ENCODE measurements at regions not wholly inside any gene's neighbourhood (a gene's known extent, or its start where the extent isn't known, plus 50 kb on each side); places are given as distances from the start of the nearest gene placed in this dataset.

DNA sequence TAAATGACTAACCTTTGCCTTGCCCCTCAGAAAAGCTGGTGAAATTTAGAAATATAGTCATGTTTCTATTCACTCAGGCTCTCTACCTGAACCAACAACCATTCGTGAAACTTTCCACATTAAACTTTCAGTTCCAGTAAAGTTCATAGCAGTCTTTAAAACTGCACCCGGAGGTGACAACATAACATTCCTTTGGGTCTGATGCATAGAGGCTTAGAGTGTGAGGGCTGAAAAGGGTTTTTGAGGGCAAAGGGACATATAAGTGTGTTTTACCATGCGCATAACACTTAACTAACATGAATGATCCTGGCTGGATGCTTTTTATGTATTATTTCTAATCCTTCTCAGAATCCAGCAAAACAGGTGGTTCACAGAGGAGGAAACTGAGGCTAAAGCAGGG, 471.7 kb upstream of the MCTP2 start:
- TF ChIP-seq, protein P1, sequence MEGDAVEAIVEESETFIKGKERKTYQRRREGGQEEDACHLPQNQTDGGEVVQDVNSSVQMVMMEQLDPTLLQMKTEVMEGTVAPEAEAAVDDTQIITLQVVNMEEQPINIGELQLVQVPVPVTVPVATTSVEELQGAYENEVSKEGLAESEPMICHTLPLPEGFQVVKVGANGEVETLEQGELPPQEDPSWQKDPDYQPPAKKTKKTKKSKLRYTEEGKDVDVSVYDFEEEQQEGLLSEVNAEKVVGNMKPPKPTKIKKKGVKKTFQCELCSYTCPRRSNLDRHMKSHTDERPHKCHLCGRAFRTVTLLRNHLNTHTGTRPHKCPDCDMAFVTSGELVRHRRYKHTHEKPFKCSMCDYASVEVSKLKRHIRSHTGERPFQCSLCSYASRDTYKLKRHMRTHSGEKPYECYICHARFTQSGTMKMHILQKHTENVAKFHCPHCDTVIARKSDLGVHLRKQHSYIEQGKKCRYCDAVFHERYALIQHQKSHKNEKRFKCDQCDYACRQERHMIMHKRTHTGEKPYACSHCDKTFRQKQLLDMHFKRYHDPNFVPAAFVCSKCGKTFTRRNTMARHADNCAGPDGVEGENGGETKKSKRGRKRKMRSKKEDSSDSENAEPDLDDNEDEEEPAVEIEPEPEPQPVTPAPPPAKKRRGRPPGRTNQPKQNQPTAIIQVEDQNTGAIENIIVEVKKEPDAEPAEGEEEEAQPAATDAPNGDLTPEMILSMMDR (IDR thresholded peaks at IDR 0.05; ENCODE audit: control extremely low read depth in 1 of 3, insufficient read depth in 1 of 3, low read depth in 1 of 3, low read length in 3 of 3), result no peak
- TF ChIP-seq HDAC2 (IDR thresholded peaks at IDR 0.05; ENCODE audit: borderline replicate concordance in 1 of 2, low read depth in 2 of 2, low read length in 2 of 2) (no peak), RXRA (IDR thresholded peaks at IDR 0.05; ENCODE audit: insufficient read depth, low read depth, low read length) (no peak), RFX5 (IDR thresholded peaks at IDR 0.05; ENCODE audit: borderline replicate concordance, low read depth, low read length) (no peak), CBX5 (IDR thresholded peaks at IDR 0.05; ENCODE audit: low read depth, low read length) (no peak), EGR1 (IDR thresholded peaks at IDR 0.05; ENCODE audit: borderline replicate concordance, low read depth, low read length) (no peak), PHF8 (conservative IDR thresholded peaks at IDR 0.05; ENCODE audit: low read depth, low read length) (no peak), JUND (IDR thresholded peaks at IDR 0.05; ENCODE audit: low read length) (no peak), POLR2A (IDR thresholded peaks at IDR 0.05; ENCODE audit: control extremely low read depth in 1 of 2, low read depth in 2 of 2, low read length in 2 of 2) (no peak), RBBP5 (IDR thresholded peaks at IDR 0.05; ENCODE audit: borderline replicate concordance, low read depth, low read length) (no peak)
- TF ChIP-seq, protein P2, sequence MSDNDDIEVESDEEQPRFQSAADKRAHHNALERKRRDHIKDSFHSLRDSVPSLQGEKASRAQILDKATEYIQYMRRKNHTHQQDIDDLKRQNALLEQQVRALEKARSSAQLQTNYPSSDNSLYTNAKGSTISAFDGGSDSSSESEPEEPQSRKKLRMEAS (IDR thresholded peaks at IDR 0.05), result no peak

Data from H1 (cell line).